Activated CD8-positive, alpha-beta memory T cell treated with anti-CD3 and anti-CD28 coated beads, Interleukin-2, amount 50 U/mL, for 24 hours (primary cell): ENCODE measurements at regions not wholly inside any gene's neighbourhood (a gene's known extent, or its start where the extent isn't known, plus 50 kb on each side); places are given as distances from the start of the nearest gene placed in this dataset.

Experiments
- DNase-seq: peaks from one replicate; pipeline ENCODE4 v3.0.0-alpha.2; 2020; ENCODE audit errors: extremely low read depth

- DNase-seq = no peak
Measured at GRCh38 chr19:28846094-28846812, 366.7 kb downstream of the UQCRFS1 start.

GRCh38 chr19:28843761-28844492 lies 369.0 kb downstream of the UQCRFS1 start:
- DNase-seq = no peak

- DNase-seq = no peak
Measured at GRCh38 chr19:28841531-28841930, 371.4 kb downstream of the UQCRFS1 start.

DNA sequence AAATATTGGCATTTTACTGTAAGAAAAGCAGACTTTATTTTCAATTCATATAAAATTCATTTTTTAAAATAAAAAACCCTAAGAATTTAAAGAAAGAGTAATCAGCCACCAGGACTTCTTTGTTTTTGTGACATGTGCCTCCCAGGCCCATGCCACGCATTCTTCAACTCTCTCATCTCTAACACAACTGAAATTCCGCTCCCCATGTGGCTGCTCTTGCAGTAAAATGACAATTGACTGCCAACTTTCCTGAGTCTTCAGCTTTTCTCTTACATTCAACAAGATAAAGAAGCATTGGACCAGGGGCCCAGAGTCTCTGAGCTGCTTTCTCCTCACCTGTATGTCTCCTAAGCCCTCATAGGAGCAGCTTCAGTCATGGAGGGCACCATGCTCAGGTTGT lies 372.1 kb downstream of the UQCRFS1 start:
- DNase-seq = no peak

- DNase-seq = no peak
Measured at GRCh38 chr19:28839455-28839854, 373.5 kb downstream of the UQCRFS1 start.

DNA sequence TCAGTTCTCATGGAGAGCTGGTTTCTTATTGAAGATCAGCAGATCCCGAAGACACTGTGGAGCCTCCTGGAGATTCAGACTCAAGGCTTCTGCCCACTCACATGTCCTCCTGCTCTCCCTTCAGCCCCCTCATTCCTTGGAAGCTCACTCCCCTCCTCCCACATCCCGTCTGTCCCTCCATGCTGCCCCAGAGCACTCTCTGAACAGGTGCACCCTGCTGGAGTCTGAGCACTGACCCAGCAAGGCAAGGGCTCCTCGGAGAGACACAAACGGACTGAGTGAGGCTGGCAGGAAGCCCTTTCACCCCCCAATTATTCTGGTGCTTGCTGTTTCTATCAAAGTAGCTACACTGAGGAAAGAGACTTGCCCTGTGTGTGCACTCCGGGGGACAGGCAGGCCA lies 374.0 kb downstream of the UQCRFS1 start:
- DNase-seq = no peak

DNA sequence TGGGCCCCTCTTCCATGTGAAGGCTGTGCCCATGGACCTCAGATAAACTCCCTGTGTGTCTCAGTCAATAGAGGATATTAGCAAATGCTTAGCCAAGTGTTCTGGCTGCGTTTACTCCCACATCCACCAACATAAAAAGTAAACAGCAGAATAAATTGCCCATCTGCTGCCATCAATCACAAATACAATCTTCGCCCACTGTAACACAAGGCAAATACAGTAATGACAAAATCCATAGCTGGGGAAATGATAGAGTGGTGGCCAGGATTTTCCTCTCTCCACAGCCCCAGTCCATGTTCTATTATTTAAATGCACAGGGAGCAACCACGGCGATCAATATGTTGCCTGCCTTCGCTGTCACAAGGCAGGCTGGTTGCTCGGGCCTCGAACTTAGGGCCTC lies 376.5 kb downstream of the UQCRFS1 start:
- DNase-seq = no peak

DNA sequence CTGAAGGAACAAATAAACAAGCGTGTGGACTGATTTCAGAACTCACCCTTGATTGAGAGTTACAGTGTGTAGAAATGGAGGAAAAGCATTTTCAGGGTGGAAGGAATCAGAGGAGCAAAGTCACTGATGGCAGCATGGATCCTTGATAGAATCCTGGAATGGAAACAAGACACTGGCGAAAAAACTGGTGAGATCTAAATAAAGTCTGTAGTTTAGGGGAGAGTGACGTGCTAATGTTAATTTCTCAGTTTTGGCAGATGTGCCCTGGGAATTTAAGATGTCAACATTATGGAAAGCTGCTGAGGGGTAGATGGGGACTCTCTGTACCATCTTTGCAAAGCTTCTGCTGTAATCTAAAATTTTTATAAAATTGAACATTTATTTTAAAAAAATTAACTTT lies 378.0 kb downstream of the UQCRFS1 start:
- no peak for DNase-seq

DNA sequence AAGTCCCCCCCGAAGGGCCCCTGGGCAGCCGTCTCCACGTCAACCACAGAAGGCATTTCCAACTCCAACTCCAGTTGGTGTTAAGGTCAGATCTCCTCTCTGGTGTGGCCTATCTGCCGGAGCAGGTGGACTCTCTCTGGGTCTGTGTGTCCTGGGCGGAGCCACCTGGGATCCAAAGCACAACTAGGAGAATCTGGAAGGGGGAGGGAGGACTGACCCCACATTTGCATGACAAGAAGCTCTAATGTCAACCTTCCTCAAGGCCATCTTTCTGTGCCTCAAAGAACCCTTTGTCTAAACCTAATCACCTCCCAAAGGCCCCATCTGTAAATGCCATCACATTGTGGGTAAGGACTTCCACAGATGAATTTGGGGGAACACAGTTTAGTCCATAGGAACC lies 381.5 kb downstream of the UQCRFS1 start:
- DNase-seq = no peak

DNA sequence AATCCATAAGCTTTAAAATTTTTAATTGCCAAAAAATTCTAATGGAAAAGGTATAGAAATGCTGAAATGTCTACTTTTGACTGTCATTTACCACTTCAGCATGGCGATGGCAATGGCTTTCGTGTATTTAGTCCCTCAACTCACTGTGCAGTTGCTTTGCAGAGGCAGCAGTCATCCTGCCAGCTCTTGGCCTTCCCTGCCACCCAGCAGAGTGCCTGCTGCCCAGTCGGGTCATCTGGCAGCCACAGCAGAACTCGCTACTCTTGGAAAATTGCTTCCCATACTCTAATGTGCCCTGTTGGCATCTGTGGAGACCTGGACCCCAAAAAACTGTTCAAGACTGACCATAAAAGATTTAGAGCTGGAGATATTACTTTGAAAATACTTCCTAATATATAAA lies 383.2 kb downstream of the UQCRFS1 start:
- DNase-seq = no peak

DNA sequence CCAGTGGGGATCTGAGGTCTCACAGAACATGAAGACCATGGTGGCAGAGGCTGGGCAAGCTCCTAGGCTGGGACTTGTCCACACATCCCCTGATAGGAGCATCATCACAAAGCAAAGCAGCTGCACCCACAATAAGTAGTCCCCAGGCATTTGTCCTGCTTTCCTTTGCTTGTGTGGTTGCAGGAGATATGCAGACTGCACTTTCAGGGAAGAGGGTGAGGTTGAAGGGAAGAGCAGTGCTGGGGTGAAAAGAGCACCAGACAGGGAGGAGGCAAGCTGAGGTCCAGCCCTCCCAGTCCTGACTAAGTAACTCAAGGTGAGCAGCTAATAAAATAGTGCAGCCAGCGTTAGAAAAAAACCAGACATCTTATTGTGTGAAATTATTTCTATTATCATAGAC lies 383.6 kb downstream of the UQCRFS1 start:
- no peak for DNase-seq

- no peak for DNase-seq
Measured at GRCh38 chr19:28828276-28828870, 384.6 kb downstream of the UQCRFS1 start.

- no peak for DNase-seq
Measured at GRCh38 chr19:28827382-28827781, 385.6 kb downstream of the UQCRFS1 start.

DNA sequence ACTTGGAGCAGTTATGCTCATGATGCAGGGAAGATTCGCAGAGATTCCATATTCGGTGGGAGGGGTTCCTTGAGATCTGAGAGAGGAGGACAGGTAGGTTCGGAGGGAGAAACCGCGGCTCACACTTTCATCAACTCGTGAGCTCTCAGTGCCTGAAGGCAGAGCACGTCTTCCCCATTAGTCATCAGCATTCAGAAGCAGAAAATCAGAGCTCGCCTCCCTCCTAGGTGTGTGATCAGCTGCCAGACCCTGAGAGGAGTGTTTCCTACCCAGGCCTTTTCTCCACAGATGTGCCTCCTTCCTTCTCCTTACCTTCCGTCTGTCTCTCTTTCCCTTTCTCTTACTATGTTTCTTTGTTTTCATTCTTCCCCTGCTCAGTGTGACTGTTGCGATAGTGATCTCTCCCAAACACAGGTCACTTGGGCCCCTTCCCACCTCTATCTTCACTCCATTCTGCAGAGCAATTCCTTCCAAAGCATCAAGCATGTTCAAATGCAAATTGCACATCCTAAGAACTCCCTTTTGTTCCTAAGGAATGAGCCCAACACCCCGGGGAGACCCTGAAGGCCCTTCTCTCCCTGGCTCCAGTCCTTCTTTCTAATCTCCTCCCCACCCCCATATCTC lies 389.5 kb downstream of the UQCRFS1 start:
- no peak for DNase-seq

DNA sequence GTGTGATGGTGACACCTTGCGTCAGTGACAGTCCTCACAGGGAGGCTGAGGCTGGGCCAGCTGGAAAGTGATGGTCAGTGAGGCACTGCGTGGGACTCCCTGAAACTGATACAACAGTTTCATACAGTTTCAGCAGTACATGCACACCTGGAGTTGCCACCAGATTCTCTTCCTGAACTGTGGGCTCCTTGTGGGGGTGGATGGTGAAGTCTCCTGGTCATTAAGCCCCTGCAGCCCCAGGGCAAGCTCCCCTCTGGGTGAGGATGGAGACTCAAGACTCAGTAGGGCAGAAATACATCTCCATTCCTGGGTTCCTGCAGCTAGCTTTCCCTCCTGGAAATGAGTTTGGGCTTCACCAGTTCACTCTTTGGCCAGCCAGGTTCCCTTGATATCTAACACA lies 392.7 kb downstream of the UQCRFS1 start:
- DNase-seq = no peak

DNA sequence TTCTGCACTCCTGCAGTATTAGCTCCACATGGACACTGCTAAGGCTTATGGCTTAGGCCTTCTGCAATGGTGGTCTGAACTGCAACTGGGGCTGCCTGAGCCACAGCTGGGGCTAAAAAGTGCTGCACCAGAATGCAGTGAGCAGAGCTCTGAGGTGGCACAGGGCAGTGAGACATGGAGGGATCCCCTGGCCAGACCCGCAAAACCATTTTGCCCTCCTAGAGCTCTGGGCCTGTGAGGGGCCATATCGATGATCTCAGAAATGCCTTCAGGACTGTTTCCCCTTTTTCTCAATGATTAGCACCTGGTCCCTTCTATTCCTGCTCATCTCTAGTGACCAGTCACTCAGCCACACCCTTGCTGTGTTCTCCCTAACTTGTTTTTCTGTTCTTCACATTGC lies 397.7 kb downstream of the UQCRFS1 start:
- DNase-seq = no peak

DNA sequence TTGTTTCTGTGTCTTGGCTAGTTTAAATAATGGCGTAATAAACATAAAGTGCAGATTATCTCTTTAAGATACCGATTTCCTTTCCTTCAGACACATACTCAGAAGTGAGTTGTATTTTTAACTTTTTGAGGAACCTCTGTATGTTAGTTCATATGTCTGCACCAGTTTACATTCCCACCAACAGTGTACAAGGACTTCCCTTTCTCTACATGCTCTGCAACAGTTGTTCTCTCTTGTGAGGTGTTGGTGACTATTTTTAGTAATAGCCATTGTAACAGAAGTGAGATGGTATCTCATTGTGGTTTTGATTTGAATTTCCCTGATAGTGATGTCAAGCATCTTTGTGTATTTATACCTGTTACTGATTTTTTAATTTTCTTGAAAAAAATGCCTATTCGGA lies 418.6 kb downstream of the UQCRFS1 start:
- no peak for DNase-seq

DNA sequence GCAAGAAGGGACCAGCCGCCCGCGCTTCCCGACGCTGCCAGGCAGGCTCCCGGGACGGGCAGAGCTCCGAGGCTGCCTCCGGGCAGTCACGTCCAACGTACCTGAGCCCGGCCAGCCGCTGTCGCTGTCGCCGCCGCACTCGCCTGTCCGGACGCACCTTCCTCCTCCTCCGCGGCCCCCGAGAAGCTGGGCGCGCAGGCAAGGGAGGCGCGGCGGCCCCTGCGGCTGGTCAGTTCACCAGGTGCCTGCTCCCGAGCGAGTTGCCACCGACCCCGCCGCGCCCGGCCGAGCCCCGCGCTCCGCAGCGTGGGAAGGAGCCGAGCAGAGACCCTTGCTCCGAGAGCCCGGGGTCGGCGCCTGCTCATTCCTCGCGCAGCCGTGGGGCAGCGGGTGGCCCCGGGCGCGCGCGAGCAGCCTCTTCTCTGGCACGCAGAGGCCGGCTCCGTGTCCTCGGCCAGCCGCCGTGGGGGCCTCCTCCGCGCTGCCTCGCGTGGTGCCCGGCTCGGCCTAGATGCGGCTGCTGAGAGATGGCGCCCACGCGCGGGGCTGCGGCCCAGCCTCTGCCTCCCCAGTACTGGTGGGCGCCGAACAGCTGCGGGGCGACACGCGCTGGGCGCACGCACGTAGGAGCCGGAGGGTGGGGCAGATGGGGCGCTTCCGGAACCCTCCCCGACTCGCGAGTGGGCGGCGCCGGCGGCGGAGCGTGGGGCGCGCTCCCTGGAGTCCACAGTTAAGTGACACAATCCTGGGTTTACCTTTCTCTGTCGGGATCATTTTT lies 419.4 kb downstream of the UQCRFS1 start:
- DNase-seq = no peak

DNA sequence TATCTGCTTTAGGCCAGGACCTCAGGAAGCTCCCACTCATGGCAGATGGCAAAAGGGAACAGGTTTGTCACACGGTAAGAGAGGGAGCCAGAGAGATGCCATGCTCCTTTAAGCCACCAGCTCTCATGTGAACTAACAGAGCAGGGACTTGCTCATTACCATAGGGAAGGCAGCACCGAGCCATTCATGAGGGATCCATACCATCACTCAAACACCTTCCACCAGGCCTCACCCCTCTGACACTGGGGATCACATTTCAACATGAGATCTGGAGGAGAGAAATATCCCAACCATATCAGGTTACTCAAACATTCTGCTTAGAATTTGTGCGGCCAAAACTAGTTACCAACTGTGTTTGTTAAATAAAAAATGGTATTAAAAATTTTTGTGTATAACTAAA lies 427.0 kb downstream of the UQCRFS1 start:
- no peak for DNase-seq

GRCh38 chr19:28764066-28764465 lies 448.9 kb downstream of the UQCRFS1 start:
- no peak for DNase-seq

DNA sequence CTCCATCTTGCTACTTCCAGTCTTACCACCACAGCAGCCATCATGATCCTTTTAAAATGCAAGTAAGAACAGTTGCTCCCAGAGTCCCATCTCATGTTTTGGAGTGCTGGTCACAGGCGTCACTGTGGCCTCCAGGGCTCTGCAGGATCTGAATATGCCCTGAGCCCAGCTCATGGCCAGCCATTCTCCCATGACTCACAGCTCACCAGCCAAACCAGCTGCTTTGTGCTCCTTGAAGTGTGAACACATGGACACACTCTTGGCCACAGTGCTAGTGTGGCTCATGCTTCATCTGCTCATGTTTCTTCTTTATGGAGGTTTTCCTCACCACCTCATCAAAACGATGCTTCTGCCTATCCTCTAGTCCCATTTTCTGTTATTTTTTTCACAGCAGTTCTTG lies 466.5 kb downstream of the UQCRFS1 start:
- no peak for DNase-seq

GRCh38 chr19:28744943-28745342 lies 468.0 kb downstream of the UQCRFS1 start:
- no peak for DNase-seq
